K562 (cell line): ENCODE measurements at regions not wholly inside any gene's neighbourhood (a gene's known extent, or its start where the extent isn't known, plus 50 kb on each side); places are given as distances from the start of the nearest gene placed in this dataset.

ENCODE experiments used
- ATAC-seq: fragments of 200-7000 bp; cut with Tn5 transposase; 3 replicates; pipeline ENCODE4 v1.9.1; 2020; ENCODE audit warnings: moderate library complexity
- BruUV-seq: library from RNA; stranded (reverse); fragments of 400-500 nt; replicated peaks from 2 replicates; lab custom pipeline; 2021; lab: Mats Ljungman, UMichigan
- CTCF ChIA-PET: fragments of 300-600 bp; formaldehyde crosslinking; extraction: SDS; loops from one replicate; lab custom pipeline; 2021; ENCODE audit warnings: low intra/inter-chr PET ratio; lab: Yijun Ruan, JAX
- POLR2A ChIA-PET: fragments of 300-600, 350-650 bp; sonication (Branson Sonifier 250); formaldehyde crosslinking; extraction: SDS; loops from one replicate; lab custom pipeline; 2021; ENCODE audit warnings: antibody characterized with exemption, inconsistent platforms; lab: Yijun Ruan, JAX
- DNase-seq, 4 experiments: peaks; one replicate each; pipeline versions ENCODE4 v3.0.0 to v3.0.0-alpha.2; 2011 to 2018; ENCODE audit warnings: low spot score in 3 of 4, mixed read lengths in 3 of 4; ENCODE audit errors: extremely low read depth in 1 of 4
- FAIRE-seq: peaks from 2 replicates; lab custom pipeline; 2011; peaks lifted over from hg19 to GRCh38; lab: Jason Lieb, UNC
- H2AFZ ChIP-seq: 2 replicates; pipeline ENCODE4 v1.6.0; 2011; ENCODE audit warnings: low read depth, low read length, control low read depth, inconsistent platforms
- H3K27ac ChIP-seq: fragments of 200-600 bp; 3 replicates; pipeline ENCODE4 v1.8.0; 2011; ENCODE audit warnings: low read depth, mild to moderate bottlenecking, control low read depth, inconsistent platforms, low read length, moderate library complexity, mixed read lengths; ENCODE audit errors: extremely low read depth
- H3K27me3 ChIP-seq, 2 experiments: fragments of 300-600 bp in 1 of 2; 2 replicates in 1 of 2; 3 replicates in 1 of 2; pipeline versions ENCODE4 v1.6.0 to v1.8.0; 2011; ENCODE audit warnings: inconsistent platforms in 2 of 2, low read length in 2 of 2, mild to moderate bottlenecking in 1 of 2, mixed read lengths in 1 of 2, moderate library complexity in 1 of 2; ENCODE audit not compliant: control insufficient read depth in 2 of 2, insufficient read depth in 2 of 2
- H3K36me3 ChIP-seq: fragments of 300-600 bp; 3 replicates; pipeline ENCODE4 v1.8.0; 2011; ENCODE audit warnings: mild to moderate bottlenecking, low read length, inconsistent platforms; ENCODE audit not compliant: control insufficient read depth, insufficient read depth
- H3K4me1 ChIP-seq, 2 experiments: fragments of 200-600 bp in 1 of 2; replicated peaks in 1 of 2; 2 replicates in 1 of 2; 3 replicates in 1 of 2; pipeline versions ENCODE4 v1.5.1 to v1.8.0; 2011; ENCODE audit warnings: inconsistent platforms in 2 of 2, low read length in 2 of 2, mild to moderate bottlenecking in 1 of 2, mixed read lengths in 1 of 2, moderate library complexity in 1 of 2; ENCODE audit not compliant: control insufficient read depth in 2 of 2, insufficient read depth in 2 of 2
- H3K4me2 ChIP-seq: 2 replicates; pipeline ENCODE4 v1.6.1; 2011; ENCODE audit warnings: low read length, control low read depth, inconsistent platforms, mixed read lengths; ENCODE audit not compliant: insufficient read depth
- H3K4me3 ChIP-seq: fragments of 200-600 bp; sonication (generic), shearing (Covaris generic); 2 replicates; pipeline ENCODE4 v1.5.1; 2016; ENCODE audit warnings: control low read depth, inconsistent platforms
- H3K79me2 ChIP-seq: fragments of 200-600 bp; 3 replicates; pipeline ENCODE4 v1.8.0; 2011; ENCODE audit warnings: low read length, inconsistent platforms; ENCODE audit not compliant: control insufficient read depth, insufficient read depth
- H3K9ac ChIP-seq, 2 experiments: 2 replicates each; pipeline versions ENCODE4 v1.6.0 to v1.6.1; 2011; ENCODE audit warnings: low read depth in 2 of 2, low read length in 2 of 2, control low read depth in 1 of 2, inconsistent platforms in 1 of 2, mild to moderate bottlenecking in 1 of 2, mixed read lengths in 1 of 2; ENCODE audit not compliant: insufficient read depth in 1 of 2
- H3K9me1 ChIP-seq: one replicate; pipeline ENCODE4 v1.6.0; 2011; ENCODE audit warnings: inconsistent platforms, mild to moderate bottlenecking, low read length, moderate library complexity; ENCODE audit not compliant: control insufficient read depth, insufficient read depth
- H3K9me3 ChIP-seq: replicated peaks from 2 replicates; pipeline ENCODE4 v1.5.1; 2011; ENCODE audit warnings: low read depth, low read length, inconsistent platforms; ENCODE audit not compliant: control insufficient read depth, insufficient read depth
- H4K20me1 ChIP-seq: replicated peaks from 2 replicates; pipeline ENCODE4 v1.6.1; 2011; ENCODE audit warnings: low read length, inconsistent platforms, mixed read lengths; ENCODE audit not compliant: control insufficient read depth, insufficient read depth
- BRF2 ChIP-seq: IDR thresholded peaks from 3 replicates; pipeline ENCODE4 v1.6.1; 2011; ENCODE audit warnings: borderline replicate concordance, mild to moderate bottlenecking; ENCODE audit not compliant: insufficient read length, insufficient read depth
- DPF2 ChIP-seq: fragments of 450-650 bp; IDR thresholded peaks from 2 replicates; pipeline ENCODE4 v1.6.1; 2016
- HES1 ChIP-seq: fragments of 450-650 bp; IDR thresholded peaks from 2 replicates; pipeline ENCODE4 v1.6.1; 2016; ENCODE audit warnings: low read depth, mild to moderate bottlenecking, moderate library complexity
- HNRNPK ChIP-seq: fragments of 200-400 bp; formaldehyde crosslinking; IDR thresholded peaks from one replicate; pipeline ENCODE4 v1.6.1; 2018; ENCODE audit warnings: mild to moderate bottlenecking, low read depth, low read length; ENCODE audit not compliant: poor library complexity, severe bottlenecking
- KDM5B ChIP-seq: fragments of 200-600 bp; sonication (generic); IDR thresholded peaks from 2 replicates; pipeline ENCODE4 v1.6.1; 2012; ENCODE audit warnings: low read depth, mild to moderate bottlenecking, moderate library complexity, low read length, control low read depth, inconsistent platforms; ENCODE audit not compliant: insufficient replicate concordance
- KHSRP ChIP-seq: fragments of 450-650 bp; IDR thresholded peaks from 2 replicates; pipeline ENCODE4 v1.6.1; 2017
- NFATC3 ChIP-seq: fragments of 450-650 bp; IDR thresholded peaks from 2 replicates; pipeline ENCODE4 v1.6.1; 2017; ENCODE audit warnings: mild to moderate bottlenecking
- SOX6 ChIP-seq: fragments of 450-650 bp; IDR thresholded peaks from 2 replicates; pipeline ENCODE4 v1.6.1; 2014; ENCODE audit warnings: mild to moderate bottlenecking
- STAT5B ChIP-seq: fragments of 250-450 bp; sonication (Bioruptor Pico); IDR thresholded peaks from 2 replicates; pipeline ENCODE4 v1.8.0; 2021; ENCODE audit warnings: mild to moderate bottlenecking, inconsistent platforms
- TAF7 ChIP-seq: fragments of 450-650 bp; IDR thresholded peaks from 2 replicates; pipeline ENCODE4 v1.6.1; 2016; ENCODE audit warnings: missing genetic modification characterization, missing compliant biosample characterization
- TEAD4 ChIP-seq, 2 experiments: sonication (generic) in 1 of 2; formaldehyde crosslinking in 1 of 2; IDR thresholded peaks; 2 replicates each; pipeline versions ENCODE4 v1.6.1 to v1.8.0; 2012 to 2022; ENCODE audit warnings: borderline replicate concordance in 1 of 2, inconsistent platforms in 1 of 2, low read length in 1 of 2, mild to moderate bottlenecking in 1 of 2, missing genetic modification reagents in 1 of 2
- ZC3H11A ChIP-seq: IDR thresholded peaks from 2 replicates; pipeline ENCODE4 v1.6.1; 2012; ENCODE audit warnings: low read depth, low read length, improper control_type of control experiment
- ZNF57 ChIP-seq: fragments of 450-650 bp; formaldehyde crosslinking; IDR thresholded peaks from 2 replicates; pipeline ENCODE4 v1.4.0; 2020; ENCODE audit warnings: mild to moderate bottlenecking, moderate library complexity
- WGBS: fragments of 100-300 bp; shearing (Covaris generic); methylation state at CpG from one replicate; pipeline ENCODE4 v1.1.6; 2016; ENCODE audit warnings: low coverage, mixed read lengths; ENCODE audit not compliant: insufficient coverage; ENCODE audit errors: missing lambda C conversion rate; 5-methylcytosine and 5-hydroxymethylcytosine counted together
- in situ Hi-C: fragments of 300-500 bp; cut with MboI; formaldehyde crosslinking; loops from 4 replicates; pipeline ENCODE4 v1.15.0; 2018; ENCODE audit warnings: inconsistent platforms, mixed read lengths
- intact Hi-C: fragments of 100-400 bp; cut with micrococcal nuclease; formaldehyde crosslinking; loops from 2 replicates; pipeline ENCODE4 v1.14.2; 2022

GRCh38 chr1:72885841-72886240 is 603.5 kb upstream of the NEGR1 start:
- Histone ChIP-seq H3K4me1 (no peaks in the 10 kb centered on the region), H3K27me3 (no peaks in the 10 kb centered on the region), H4K20me1 (no peaks in the 10 kb centered on the region), H3K9me1 (no peaks in the 10 kb centered on the region), H3K79me2 (no peaks in the 10 kb centered on the region), H3K4me3 (no peak overlapping the region), H3K27ac (no peak overlapping the region), H2AFZ (no peak overlapping the region), H3K9ac (no peak overlapping the region), H3K4me2 (no peak overlapping the region), H3K9me3 (no peaks in the 10 kb centered on the region), H3K36me3 (no peaks in the 10 kb centered on the region)
- ATAC-seq, result no peak
- 0% methylated on average over 1 of the region's 1 CpG for WGBS
- intact Hi-C loops (no loop called here), in situ Hi-C loops (no loop called here)
- ChIA-PET CTCF (no interaction called here), POLR2A (no interaction called here)
- no peak for DNase-seq
- no peak for FAIRE-seq
- BruUV-seq, result no TSS peak
- no peak for TF ChIP-seq TEAD4 (IDR thresholded peaks at IDR 0.05; ENCODE audit: low read length)
- TF ChIP-seq TEAD4 (CRISPR knock-in tag; IDR thresholded peaks at IDR 0.05; ENCODE audit: borderline replicate concordance), result no peak
- no peak for TF ChIP-seq KDM5B
- TF ChIP-seq ZC3H11A, result no peak
- TF ChIP-seq NFATC3, result no peak
- TF ChIP-seq STAT5B (CRISPR knock-in tag), result no peak
- no peak for TF ChIP-seq DPF2

- Histone ChIP-seq H3K9me1 (no peaks in the 10 kb centered on the region), H3K4me3 (no peak overlapping the region), H2AFZ (no peak overlapping the region), H4K20me1 (no peaks in the 10 kb centered on the region), H3K9me3 (no peaks in the 10 kb centered on the region), H3K9ac (no peak overlapping the region), H3K27ac (no peak overlapping the region), H3K27me3 (no peaks in the 10 kb centered on the region), H3K79me2 (no peaks in the 10 kb centered on the region), H3K4me2 (no peak overlapping the region), H3K36me3 (no peaks in the 10 kb centered on the region), H3K4me1 (no peaks in the 10 kb centered on the region)
- intact Hi-C loops, result no loop called here
- BruUV-seq, result no TSS peak
- ATAC-seq (no peak), FAIRE-seq (no peak), DNase-seq (no peak)
- WGBS, result 0% methylated on average over 1 of the region's 1 CpG
- ChIA-PET CTCF (no interaction called here), POLR2A (no interaction called here)
- in situ Hi-C loops, result no loop called here
- TF ChIP-seq HNRNPK (no peak), ZNF57 (CRISPR knock-in tag) (no peak), BRF2 (no peak), SOX6 (no peak), KHSRP (no peak), HES1 (no peak), TAF7 (tag) (no peak)
Measured at GRCh38 chr1:72885017-72885416, 602.7 kb upstream of the NEGR1 start.
